CD14-positive monocyte (primary cell): ENCODE measurements at regions not wholly inside any gene's neighbourhood (a gene's known extent, or its start where the extent isn't known, plus 50 kb on each side); places are given as distances from the start of the nearest gene placed in this dataset.

ENCODE experiments used
- DNase-seq, 3 donors: peaks; one replicate each; pipeline ENCODE4 v3.0.0-alpha.2; 2011 to 2022
- H2AFZ ChIP-seq: 2 replicates; pipeline ENCODE4 v1.6.0; 2012; ENCODE audit warnings: mild to moderate bottlenecking, low read depth, low read length, inconsistent platforms; ENCODE audit not compliant: insufficient read depth, poor library complexity, severe bottlenecking
- H3K27ac ChIP-seq, 2 donors: 1 replicate in 1 of 2; 2 replicates in 1 of 2; pipeline ENCODE4 v1.5.1; 2012 to 2013; ENCODE audit warnings: low read length in 2 of 2, control low read depth in 1 of 2, inconsistent platforms in 1 of 2, low read depth in 1 of 2, mild to moderate bottlenecking in 1 of 2
- H3K27me3 ChIP-seq, 2 donors: one replicate each; pipeline versions ENCODE4 v1.6.0 to v1.6.1; 2011 to 2013; ENCODE audit warnings: low read length in 2 of 2; ENCODE audit not compliant: control insufficient read depth in 2 of 2, insufficient read depth in 2 of 2
- H3K36me3 ChIP-seq, 2 donors: replicated peaks in 1 of 2; 1 replicate in 1 of 2; 2 replicates in 1 of 2; pipeline versions ENCODE4 v1.5.1 to v1.6.1; 2012 to 2013; ENCODE audit warnings: low read length in 2 of 2, control low read depth in 1 of 2, inconsistent platforms in 1 of 2, mild to moderate bottlenecking in 1 of 2; ENCODE audit not compliant: insufficient read depth in 2 of 2, control insufficient read depth in 1 of 2
- H3K4me1 ChIP-seq, 2 donors: 1 replicate in 1 of 2; 2 replicates in 1 of 2; pipeline versions ENCODE4 v1.5.1 to v1.6.1; 2012 to 2013; ENCODE audit warnings: low read length in 2 of 2, control low read depth in 1 of 2, inconsistent platforms in 1 of 2, mild to moderate bottlenecking in 1 of 2, moderate library complexity in 1 of 2; ENCODE audit not compliant: insufficient read depth in 2 of 2, control insufficient read depth in 1 of 2
- H3K4me2 ChIP-seq: replicated peaks from 2 replicates; pipeline ENCODE3; 2012; ENCODE audit warnings: low read length, moderate library complexity, mild to moderate bottlenecking; ENCODE audit not compliant: poor library complexity, severe bottlenecking; ENCODE audit errors: extremely low read depth
- H3K4me3 ChIP-seq, 3 experiments: fragments of 200-600 bp in 1 of 3; sonication (generic) in 1 of 3; replicated peaks in 1 of 3; 1 replicate in 2 of 3; 2 replicates in 1 of 3; pipeline ENCODE4 v1.5.1; 2011 to 2013; ENCODE audit warnings: low read length in 3 of 3, mild to moderate bottlenecking in 3 of 3, control low read depth in 2 of 3, low read depth in 2 of 3, inconsistent platforms in 1 of 3, moderate library complexity in 1 of 3
- H3K79me2 ChIP-seq: 2 replicates; pipeline ENCODE4 v1.6.0; 2012; ENCODE audit warnings: mild to moderate bottlenecking, control low read depth, inconsistent platforms, low read length, moderate library complexity; ENCODE audit not compliant: insufficient read depth
- H3K9ac ChIP-seq: 2 replicates; pipeline ENCODE4 v1.6.0; 2017; ENCODE audit warnings: low read length, mild to moderate bottlenecking; ENCODE audit not compliant: insufficient read depth, poor library complexity, severe bottlenecking
- H3K9me3 ChIP-seq, 2 donors: replicated peaks in 1 of 2; 1 replicate in 1 of 2; 2 replicates in 1 of 2; pipeline versions ENCODE4 v1.5.1 to v1.6.1; 2012 to 2013; ENCODE audit warnings: low read length in 2 of 2, control low read depth in 1 of 2; ENCODE audit not compliant: control insufficient read depth in 1 of 2, insufficient read depth in 1 of 2
- H4K20me1 ChIP-seq: 2 replicates; pipeline ENCODE4 v1.6.0; 2012; ENCODE audit warnings: mild to moderate bottlenecking, low read length, control low read depth, moderate library complexity; ENCODE audit not compliant: insufficient read depth
- H3K27ac Mint-ChIP-seq, 7 donors: one replicate each; pipeline ENCODE4 v1.8.0; 2020; ENCODE audit warnings: mild to moderate bottlenecking in 7 of 7, mixed read lengths in 7 of 7, moderate library complexity in 6 of 7, inconsistent platforms in 2 of 7
- H3K27me3 Mint-ChIP-seq, 3 donors: one replicate each; pipeline ENCODE4 v1.8.0; 2021 to 2022; ENCODE audit warnings: low read depth in 3 of 3, mild to moderate bottlenecking in 3 of 3, mixed read lengths in 3 of 3, moderate library complexity in 3 of 3, inconsistent platforms in 1 of 3
- H3K36me3 Mint-ChIP-seq, 2 donors: one replicate each; pipeline ENCODE4 v1.8.0; 2020; ENCODE audit warnings: mixed read lengths in 2 of 2, inconsistent platforms in 1 of 2, mild to moderate bottlenecking in 1 of 2
- H3K4me1 Mint-ChIP-seq: one replicate; pipeline ENCODE4 v1.8.0; 2020; ENCODE audit warnings: mild to moderate bottlenecking, mixed read lengths
- H3K4me3 Mint-ChIP-seq, 2 donors: one replicate each; pipeline ENCODE4 v1.8.0; 2020; ENCODE audit warnings: mild to moderate bottlenecking in 2 of 2, mixed read lengths in 2 of 2, moderate library complexity in 1 of 2
- H3K9me3 Mint-ChIP-seq, 7 donors: one replicate each; pipeline ENCODE4 v1.8.0; 2020 to 2022; ENCODE audit warnings: mixed read lengths in 7 of 7, mild to moderate bottlenecking in 6 of 7, moderate library complexity in 6 of 7, inconsistent platforms in 2 of 7
- WGBS: methylation state at CpG from one replicate; pipeline ENCODE4 v1.1.5; 2013; ENCODE audit warnings: missing lambda C conversion rate; ENCODE audit not compliant: insufficient coverage; 5-methylcytosine and 5-hydroxymethylcytosine counted together
- intact Hi-C, 2 donors: fragments of 100-400 bp; cut with micrococcal nuclease; formaldehyde crosslinking; loops; one replicate each; pipeline versions ENCODE4 v1.15.0 to v1.15.1; 2023
- TF ChIP-seq, protein P1 (sequence below): fragments of 200-600 bp; IDR thresholded peaks from one replicate; pipeline ENCODE4 v1.8.0; 2022; ENCODE audit warnings: antibody characterized with exemption, mild to moderate bottlenecking

DNA sequence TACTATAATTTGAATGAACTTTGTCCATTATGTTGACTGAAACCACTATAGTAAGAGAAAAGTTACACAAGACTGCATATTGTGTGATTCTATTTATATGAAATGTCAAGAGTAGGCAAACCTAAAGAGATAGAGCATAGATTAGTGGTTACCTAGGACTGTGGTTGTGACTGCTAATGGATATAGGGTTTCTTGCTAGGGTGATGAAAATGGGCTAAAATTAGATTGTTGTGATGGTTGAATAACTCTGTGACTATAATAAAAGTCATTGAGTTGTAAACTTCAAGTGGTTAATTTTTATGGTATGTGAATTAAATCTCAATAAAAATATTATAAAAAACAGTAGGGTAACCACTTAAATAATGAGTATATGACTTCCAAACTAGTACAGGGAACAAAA is 142.9 kb upstream of the AHR start:
- Histone ChIP-seq H3K4me1 (peaks cover 31 to 38% of the 10 kb centered on the region in 2 donors), H3K36me3 (no peaks in the 10 kb centered on the region), H3K4me2 (no peak overlapping the region), H3K27me3 (no peaks in the 10 kb centered on the region), H3K4me3 (no peak overlapping the region), H3K9ac (no peak overlapping the region), H2AFZ (no peak overlapping the region), H4K20me1 (no peaks in the 10 kb centered on the region), H3K9me3 (no peaks in the 10 kb centered on the region), H3K27ac (no peak overlapping the region), H3K79me2 (no peaks in the 10 kb centered on the region)
- Mint-ChIP-seq H3K9me3 (peaks cover 0 to 3% (median 0%) of the 10 kb centered on the region in 7 donors), H3K4me3 (no peak overlapping the region), H3K27me3 (no peaks in the 10 kb centered on the region), H3K4me1 (peaks cover 35% of the 10 kb centered on the region), H3K36me3 (no peaks in the 10 kb centered on the region), H3K27ac (no peak overlapping the region)
- TF ChIP-seq, protein P1, sequence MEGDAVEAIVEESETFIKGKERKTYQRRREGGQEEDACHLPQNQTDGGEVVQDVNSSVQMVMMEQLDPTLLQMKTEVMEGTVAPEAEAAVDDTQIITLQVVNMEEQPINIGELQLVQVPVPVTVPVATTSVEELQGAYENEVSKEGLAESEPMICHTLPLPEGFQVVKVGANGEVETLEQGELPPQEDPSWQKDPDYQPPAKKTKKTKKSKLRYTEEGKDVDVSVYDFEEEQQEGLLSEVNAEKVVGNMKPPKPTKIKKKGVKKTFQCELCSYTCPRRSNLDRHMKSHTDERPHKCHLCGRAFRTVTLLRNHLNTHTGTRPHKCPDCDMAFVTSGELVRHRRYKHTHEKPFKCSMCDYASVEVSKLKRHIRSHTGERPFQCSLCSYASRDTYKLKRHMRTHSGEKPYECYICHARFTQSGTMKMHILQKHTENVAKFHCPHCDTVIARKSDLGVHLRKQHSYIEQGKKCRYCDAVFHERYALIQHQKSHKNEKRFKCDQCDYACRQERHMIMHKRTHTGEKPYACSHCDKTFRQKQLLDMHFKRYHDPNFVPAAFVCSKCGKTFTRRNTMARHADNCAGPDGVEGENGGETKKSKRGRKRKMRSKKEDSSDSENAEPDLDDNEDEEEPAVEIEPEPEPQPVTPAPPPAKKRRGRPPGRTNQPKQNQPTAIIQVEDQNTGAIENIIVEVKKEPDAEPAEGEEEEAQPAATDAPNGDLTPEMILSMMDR, result no peak
- DNase-seq, result no peak
- intact Hi-C loops, result loop anchor here (10.0 kb wide), 2 partner anchors 79 to 111 kb away; no protein-coding TSS in a partner anchor

DNA sequence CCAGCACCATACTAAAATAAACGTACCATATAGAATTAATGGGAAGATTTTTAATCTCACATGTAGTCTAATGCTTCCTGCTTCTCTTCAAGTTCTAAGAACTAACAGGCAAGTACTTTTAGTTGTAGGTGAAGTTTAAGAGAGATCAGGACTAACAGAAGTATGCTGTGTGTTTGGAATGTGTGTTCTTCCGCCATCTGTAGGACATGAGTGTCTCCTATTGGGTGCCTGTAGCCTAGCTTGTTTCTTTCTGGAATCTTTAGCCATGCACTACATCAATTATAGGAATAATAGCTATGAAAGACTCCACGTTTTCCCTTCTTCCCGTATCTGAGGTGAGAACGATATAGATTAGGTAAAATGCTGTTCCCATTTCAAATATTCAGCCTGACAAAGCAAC is 140.2 kb upstream of the AHR start:
- Histone ChIP-seq H3K4me1 (peaks cover 7 to 10% of the 10 kb centered on the region in 2 donors), H3K9me3 (no peaks in the 10 kb centered on the region), H3K9ac (no peak overlapping the region), H3K27me3 (no peaks in the 10 kb centered on the region), H2AFZ (no peak overlapping the region), H3K79me2 (no peaks in the 10 kb centered on the region), H3K27ac (no peak overlapping the region), H3K4me2 (no peak overlapping the region), H3K36me3 (no peaks in the 10 kb centered on the region), H4K20me1 (no peaks in the 10 kb centered on the region), H3K4me3 (no peak overlapping the region)
- no CpG with 5 or more reads among the region's 5 CpGs for WGBS
- no peak for DNase-seq
- intact Hi-C loops, result loop anchor here (10.0 kb wide), 2 partner anchors 77 to 113 kb away; no protein-coding TSS in a partner anchor
- Mint-ChIP-seq H3K9me3 (peaks cover 3 to 14% (median 6%) of the 10 kb centered on the region in 7 donors), H3K4me1 (peaks cover 9% of the 10 kb centered on the region), H3K27me3 (no peaks in the 10 kb centered on the region), H3K36me3 (no peaks in the 10 kb centered on the region), H3K4me3 (no peak overlapping the region), H3K27ac (no peak overlapping the region)
- TF ChIP-seq, protein P1, result no peak
